ENCODE measurements at regions not wholly inside any gene's neighbourhood (a gene's known extent, or its start where the extent isn't known, plus 50 kb on each side); places are given as distances from the start of the nearest gene placed in this dataset.

DNA sequence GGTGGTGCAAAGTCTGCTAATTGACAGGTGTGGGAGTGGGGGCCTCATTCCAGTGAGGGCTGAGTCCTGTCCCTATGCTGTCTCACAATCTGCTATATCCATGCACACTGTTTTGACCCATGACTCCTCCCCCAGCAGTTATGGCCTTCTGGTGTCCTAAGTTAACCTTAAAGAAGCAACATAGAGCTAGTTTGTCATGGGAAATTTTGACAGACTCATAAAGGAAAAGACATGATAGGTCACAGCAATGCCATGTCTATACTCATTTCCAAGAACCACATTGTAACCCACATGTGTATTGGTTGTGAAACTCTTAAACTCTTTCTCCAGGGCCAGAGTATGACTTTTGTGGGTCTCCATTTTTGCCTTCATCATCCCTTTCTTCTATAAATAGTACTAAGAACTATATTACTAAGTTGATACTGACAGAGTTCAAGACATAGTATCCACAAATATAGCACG lies 78.2 kb upstream of the SLC1A4 start:
- H3K9me3 Mint-ChIP-seq (ENCODE audit: unreplicated experiment), result no peaks in the 10 kb centered on the region
- no peak overlapping the region for H3K4me3 Mint-ChIP-seq (ENCODE audit: unreplicated experiment)
- H3K27me3 Mint-ChIP-seq (ENCODE audit: insufficient read depth, unreplicated experiment), result no peaks in the 10 kb centered on the region
- no peak overlapping the region for H3K27ac Mint-ChIP-seq (ENCODE audit: low read depth, unreplicated experiment)
- POLR2A ChIA-PET, result no interaction called here
- no TSS peak for BruUV-seq (replicated peaks)
- H3K4me1 Mint-ChIP-seq (ENCODE audit: insufficient read depth, unreplicated experiment), result peaks cover under 1% of the 10 kb centered on the region
- H3K36me3 Mint-ChIP-seq (ENCODE audit: insufficient read depth, unreplicated experiment), result no peaks in the 10 kb centered on the region
- no peak for DNase-seq (ENCODE audit: unreplicated experiment)
- CTCF ChIA-PET, result no interaction called here
- intact Hi-C loops (cut with micrococcal nuclease), result no loop called here
- TF ChIP-seq, protein P1, sequence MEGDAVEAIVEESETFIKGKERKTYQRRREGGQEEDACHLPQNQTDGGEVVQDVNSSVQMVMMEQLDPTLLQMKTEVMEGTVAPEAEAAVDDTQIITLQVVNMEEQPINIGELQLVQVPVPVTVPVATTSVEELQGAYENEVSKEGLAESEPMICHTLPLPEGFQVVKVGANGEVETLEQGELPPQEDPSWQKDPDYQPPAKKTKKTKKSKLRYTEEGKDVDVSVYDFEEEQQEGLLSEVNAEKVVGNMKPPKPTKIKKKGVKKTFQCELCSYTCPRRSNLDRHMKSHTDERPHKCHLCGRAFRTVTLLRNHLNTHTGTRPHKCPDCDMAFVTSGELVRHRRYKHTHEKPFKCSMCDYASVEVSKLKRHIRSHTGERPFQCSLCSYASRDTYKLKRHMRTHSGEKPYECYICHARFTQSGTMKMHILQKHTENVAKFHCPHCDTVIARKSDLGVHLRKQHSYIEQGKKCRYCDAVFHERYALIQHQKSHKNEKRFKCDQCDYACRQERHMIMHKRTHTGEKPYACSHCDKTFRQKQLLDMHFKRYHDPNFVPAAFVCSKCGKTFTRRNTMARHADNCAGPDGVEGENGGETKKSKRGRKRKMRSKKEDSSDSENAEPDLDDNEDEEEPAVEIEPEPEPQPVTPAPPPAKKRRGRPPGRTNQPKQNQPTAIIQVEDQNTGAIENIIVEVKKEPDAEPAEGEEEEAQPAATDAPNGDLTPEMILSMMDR (IDR thresholded peaks at IDR 0.05; ENCODE audit: unreplicated experiment), result no peak

DNA sequence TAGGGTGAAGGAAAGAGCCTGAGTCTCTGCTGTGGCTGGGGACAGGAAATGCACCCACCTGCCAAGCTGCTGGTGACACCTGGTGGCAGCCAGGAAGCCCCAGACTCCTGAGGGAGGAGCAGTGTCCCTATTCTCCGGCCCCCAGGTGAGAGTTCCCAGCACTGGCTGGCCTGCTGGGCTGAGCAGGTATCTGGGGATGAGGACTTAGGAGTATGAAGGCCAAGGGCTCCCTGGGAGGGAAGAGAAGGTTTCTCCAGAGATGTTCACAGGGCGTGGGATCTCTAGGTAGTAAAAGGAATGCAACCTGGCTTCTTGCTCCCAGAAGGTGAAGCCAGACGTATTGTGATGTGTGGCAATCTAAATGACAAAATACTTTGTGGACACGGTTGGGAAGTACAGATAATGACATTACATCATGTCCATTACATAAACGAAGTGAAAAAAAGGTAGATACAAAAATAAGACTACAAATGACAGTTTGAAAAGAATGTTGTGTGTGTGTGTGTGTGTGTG lies 75.8 kb upstream of the SLC1A4 start:
- intact Hi-C loops (cut with micrococcal nuclease), result no loop called here
- no peaks in the 10 kb centered on the region for H3K9me3 Mint-ChIP-seq (ENCODE audit: unreplicated experiment)
- no peaks in the 10 kb centered on the region for H3K36me3 Mint-ChIP-seq (ENCODE audit: insufficient read depth, unreplicated experiment)
- DNase-seq (ENCODE audit: unreplicated experiment), result peak; percentile 12
- H3K27ac Mint-ChIP-seq (ENCODE audit: low read depth, unreplicated experiment), result no peak overlapping the region
- no peaks in the 10 kb centered on the region for H3K27me3 Mint-ChIP-seq (ENCODE audit: insufficient read depth, unreplicated experiment)
- TF ChIP-seq, protein P1 (IDR thresholded peaks at IDR 0.05; ENCODE audit: unreplicated experiment), result no peak
- POLR2A ChIA-PET, result no interaction called here
- CTCF ChIA-PET, result interaction anchor here (0.6 kb wide), 1 partner anchor 171 kb away, joined by 3 read pairs; no protein-coding TSS in a partner anchor
- BruUV-seq (replicated peaks), result no TSS peak
- no peaks in the 10 kb centered on the region for H3K4me1 Mint-ChIP-seq (ENCODE audit: insufficient read depth, unreplicated experiment)
- no peak overlapping the region for H3K4me3 Mint-ChIP-seq (ENCODE audit: unreplicated experiment)

DNA sequence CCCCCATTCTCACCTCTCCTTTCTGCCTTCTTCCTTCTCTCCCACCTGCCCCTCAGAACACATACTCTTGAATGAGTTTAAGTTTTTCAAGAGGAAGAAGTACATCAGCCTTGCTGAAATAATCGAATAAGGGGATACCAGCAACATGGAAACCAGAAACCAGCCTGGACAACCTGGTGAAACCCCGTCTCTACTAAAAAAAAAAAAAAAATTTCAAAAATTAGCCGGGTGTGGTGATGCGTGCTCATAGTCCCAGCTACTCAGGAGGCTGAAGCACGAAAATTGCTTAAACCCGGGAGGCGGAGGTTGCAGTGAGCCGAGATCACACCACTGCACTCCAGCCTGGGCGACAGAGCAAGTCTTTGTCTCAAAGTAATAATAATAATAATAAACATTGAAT lies 75.0 kb upstream of the SLC1A4 start:
- intact Hi-C loops (cut with micrococcal nuclease), result no loop called here
- ChIA-PET POLR2A (interaction anchor here (0.7 to 0.8 kb wide), 2 partner anchors 31 to 142 kb away, joined by 3 read pairs; partner anchors contain the start of gene CEP68), CTCF (interaction anchor here (0.6 to 6.4 kb wide), 3 partner anchors 37 to 255 kb away, joined by 3 to 112 read pairs (median 4); no protein-coding TSS in a partner anchor)
- BruUV-seq (replicated peaks), result no TSS peak
- no peak overlapping the region for H3K27ac Mint-ChIP-seq (ENCODE audit: low read depth, unreplicated experiment)
- no peak for DNase-seq (ENCODE audit: unreplicated experiment)
- H3K4me1 Mint-ChIP-seq (ENCODE audit: insufficient read depth, unreplicated experiment), result no peaks in the 10 kb centered on the region
- TF ChIP-seq, protein P1 (IDR thresholded peaks at IDR 0.05; ENCODE audit: unreplicated experiment), result no peak
- no peaks in the 10 kb centered on the region for H3K27me3 Mint-ChIP-seq (ENCODE audit: insufficient read depth, unreplicated experiment)
- no peak overlapping the region for H3K4me3 Mint-ChIP-seq (ENCODE audit: unreplicated experiment)
- no peaks in the 10 kb centered on the region for H3K9me3 Mint-ChIP-seq (ENCODE audit: unreplicated experiment)
- no peaks in the 10 kb centered on the region for H3K36me3 Mint-ChIP-seq (ENCODE audit: insufficient read depth, unreplicated experiment)

DNA sequence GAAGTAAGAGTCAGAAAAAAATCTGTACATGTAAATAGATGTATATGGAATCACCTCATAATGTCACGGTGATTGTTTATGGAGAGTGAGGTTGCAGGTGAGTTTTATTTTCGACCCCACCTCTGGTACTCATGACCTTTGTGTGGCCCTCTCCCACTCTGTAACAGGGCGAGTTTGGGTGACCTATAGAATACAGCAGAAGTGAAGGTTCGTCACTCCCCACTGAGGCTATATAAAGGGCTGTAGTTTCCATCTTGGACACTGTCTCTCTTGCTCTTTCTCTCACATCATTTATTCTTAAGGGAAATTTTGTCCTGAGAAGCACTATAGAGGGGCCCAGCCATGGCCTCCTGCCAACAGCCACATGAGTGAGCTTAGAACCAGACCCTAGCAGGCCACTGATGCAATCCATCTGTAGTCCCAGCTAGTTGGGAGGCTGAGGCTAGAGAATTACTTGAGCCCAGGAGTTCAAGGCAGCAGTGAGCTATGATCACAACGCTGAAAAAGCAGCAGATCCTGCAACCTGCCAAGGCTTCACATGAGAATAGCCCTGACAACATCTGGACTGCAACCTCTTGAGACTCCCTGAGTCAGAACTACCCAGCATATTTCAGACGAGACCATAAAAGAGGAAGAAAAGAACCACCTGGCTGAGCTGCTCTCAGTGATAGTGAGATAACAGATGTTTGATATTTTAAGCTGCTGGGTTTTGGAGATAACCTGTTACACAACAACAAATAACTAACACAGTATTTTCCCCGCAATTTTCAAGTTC lies 74.3 kb upstream of the SLC1A4 start:
- Mint-ChIP-seq H3K27ac (ENCODE audit: low read depth, unreplicated experiment) (no peak overlapping the region), H3K9me3 (ENCODE audit: unreplicated experiment) (no peaks in the 10 kb centered on the region), H3K36me3 (ENCODE audit: insufficient read depth, unreplicated experiment) (no peaks in the 10 kb centered on the region), H3K4me1 (ENCODE audit: insufficient read depth, unreplicated experiment) (no peaks in the 10 kb centered on the region), H3K4me3 (ENCODE audit: unreplicated experiment) (no peak overlapping the region), H3K27me3 (ENCODE audit: insufficient read depth, unreplicated experiment) (no peaks in the 10 kb centered on the region)
- TF ChIP-seq, protein P1 (IDR thresholded peaks at IDR 0.05; ENCODE audit: unreplicated experiment), result no peak
- BruUV-seq (replicated peaks), result no TSS peak
- no peak for DNase-seq (ENCODE audit: unreplicated experiment)
- intact Hi-C loops (cut with micrococcal nuclease), result no loop called here
- ChIA-PET CTCF (interaction anchor here (0.6 to 6.4 kb wide), 8 partner anchors 9 to 603 kb away, joined by 3 to 112 read pairs (median 4); no protein-coding TSS in a partner anchor), POLR2A (interaction anchor here (0.7 to 0.8 kb wide), 2 partner anchors 30 to 141 kb away, joined by 3 read pairs; partner anchors contain the start of gene CEP68)
